ENCODE measurements at regions not wholly inside any gene's neighbourhood (a gene's known extent, or its start where the extent isn't known, plus 50 kb on each side); places are given as distances from the start of the nearest gene placed in this dataset.

- no peaks in the 10 kb centered on the region for H3K36me3 ChIP-seq (ENCODE audit: insufficient read depth, low read length)
- peaks cover 4% of the 10 kb centered on the region for H3K4me1 ChIP-seq (ENCODE audit: insufficient read depth, low read length)
- H3K27me3 ChIP-seq (ENCODE audit: control insufficient read depth in 1 of 2, insufficient read depth in 2 of 2, low read length in 2 of 2), result no peaks in the 10 kb centered on the region
- no peak overlapping the region for H3K4me3 ChIP-seq (ENCODE audit: low read depth in 1 of 2, low read length in 2 of 2)
- no peak overlapping the region for H3K27ac ChIP-seq (ENCODE audit: low read depth, low read length)
- H3K9me3 ChIP-seq (ENCODE audit: low read length), result no peaks in the 10 kb centered on the region
- no peak overlapping the region for H3K9ac ChIP-seq (ENCODE audit: low read length)
Observed at GRCh38 chr4:106615410-106615945, 246.9 kb upstream of the GIMD1 start.

- no peak overlapping the region for H3K9ac ChIP-seq (ENCODE audit: low read length)
- no peak overlapping the region for H3K27ac ChIP-seq (ENCODE audit: low read depth, low read length)
- H3K27me3 ChIP-seq (ENCODE audit: control insufficient read depth in 1 of 2, insufficient read depth in 2 of 2, low read length in 2 of 2), result no peaks in the 10 kb centered on the region
- no peaks in the 10 kb centered on the region for H3K36me3 ChIP-seq (ENCODE audit: insufficient read depth, low read length)
- H3K4me1 ChIP-seq (ENCODE audit: insufficient read depth, low read length), result peaks cover 4% of the 10 kb centered on the region
- no peak overlapping the region for H3K4me3 ChIP-seq (ENCODE audit: low read depth in 1 of 2, low read length in 2 of 2)
- H3K9me3 ChIP-seq (ENCODE audit: low read length), result no peaks in the 10 kb centered on the region
Observed at GRCh38 chr4:106614441-106614840, 245.9 kb upstream of the GIMD1 start.

- Histone ChIP-seq H3K9ac (ENCODE audit: low read length) (no peak overlapping the region), H3K27ac (ENCODE audit: low read depth, low read length) (no peak overlapping the region), H3K36me3 (ENCODE audit: insufficient read depth, low read length) (no peaks in the 10 kb centered on the region), H3K4me1 (ENCODE audit: insufficient read depth, low read length) (peaks cover 4% of the 10 kb centered on the region), H3K27me3 (ENCODE audit: control insufficient read depth in 1 of 2, insufficient read depth in 2 of 2, low read length in 2 of 2) (no peaks in the 10 kb centered on the region), H3K4me3 (ENCODE audit: low read depth in 1 of 2, low read length in 2 of 2) (no peak overlapping the region), H3K9me3 (ENCODE audit: low read length) (no peaks in the 10 kb centered on the region)
Observed at GRCh38 chr4:106609917-106610316, 241.3 kb upstream of the GIMD1 start.

GRCh38 chr4:106607558-106607957 lies 239.0 kb upstream of the GIMD1 start:
- no peak overlapping the region for H3K27ac ChIP-seq (ENCODE audit: low read depth, low read length)
- H3K4me1 ChIP-seq (ENCODE audit: insufficient read depth, low read length), result no peaks in the 10 kb centered on the region
- no peak overlapping the region for H3K4me3 ChIP-seq (ENCODE audit: low read depth in 1 of 2, low read length in 2 of 2)
- no peaks in the 10 kb centered on the region for H3K36me3 ChIP-seq (ENCODE audit: insufficient read depth, low read length)
- H3K9ac ChIP-seq (ENCODE audit: low read length), result no peak overlapping the region
- H3K9me3 ChIP-seq (ENCODE audit: low read length), result no peaks in the 10 kb centered on the region
- no peaks in the 10 kb centered on the region for H3K27me3 ChIP-seq (ENCODE audit: control insufficient read depth in 1 of 2, insufficient read depth in 2 of 2, low read length in 2 of 2)

GRCh38 chr4:106604319-106605051 lies 235.9 kb upstream of the GIMD1 start:
- H3K9me3 ChIP-seq (ENCODE audit: low read length), result no peaks in the 10 kb centered on the region
- H3K36me3 ChIP-seq (ENCODE audit: insufficient read depth, low read length), result no peaks in the 10 kb centered on the region
- no peak overlapping the region for H3K27ac ChIP-seq (ENCODE audit: low read depth, low read length)
- no peak overlapping the region for H3K4me3 ChIP-seq (ENCODE audit: low read depth in 1 of 2, low read length in 2 of 2)
- no peak overlapping the region for H3K9ac ChIP-seq (ENCODE audit: low read length)
- H3K27me3 ChIP-seq (ENCODE audit: control insufficient read depth in 1 of 2, insufficient read depth in 2 of 2, low read length in 2 of 2), result no peaks in the 10 kb centered on the region
- H3K4me1 ChIP-seq (ENCODE audit: insufficient read depth, low read length), result no peaks in the 10 kb centered on the region

GRCh38 chr4:106603471-106603870 lies 234.9 kb upstream of the GIMD1 start:
- Histone ChIP-seq H3K36me3 (ENCODE audit: insufficient read depth, low read length) (no peaks in the 10 kb centered on the region), H3K9ac (ENCODE audit: low read length) (no peak overlapping the region), H3K27me3 (ENCODE audit: control insufficient read depth in 1 of 2, insufficient read depth in 2 of 2, low read length in 2 of 2) (no peaks in the 10 kb centered on the region), H3K4me1 (ENCODE audit: insufficient read depth, low read length) (no peaks in the 10 kb centered on the region), H3K27ac (ENCODE audit: low read depth, low read length) (no peak overlapping the region), H3K4me3 (ENCODE audit: low read depth in 1 of 2, low read length in 2 of 2) (no peak overlapping the region), H3K9me3 (ENCODE audit: low read length) (no peaks in the 10 kb centered on the region)

- Histone ChIP-seq H3K9ac (ENCODE audit: low read length) (no peak overlapping the region), H3K4me3 (ENCODE audit: low read depth in 1 of 2, low read length in 2 of 2) (no peak overlapping the region), H3K36me3 (ENCODE audit: insufficient read depth, low read length) (no peaks in the 10 kb centered on the region), H3K9me3 (ENCODE audit: low read length) (no peaks in the 10 kb centered on the region), H3K27me3 (ENCODE audit: control insufficient read depth in 1 of 2, insufficient read depth in 2 of 2, low read length in 2 of 2) (no peaks in the 10 kb centered on the region), H3K4me1 (ENCODE audit: insufficient read depth, low read length) (no peaks in the 10 kb centered on the region), H3K27ac (ENCODE audit: low read depth, low read length) (no peak overlapping the region)
Observed at GRCh38 chr4:106602711-106603110, 234.1 kb upstream of the GIMD1 start.

GRCh38 chr4:106601519-106601918 lies 232.9 kb upstream of the GIMD1 start:
- no peak overlapping the region for H3K9ac ChIP-seq (ENCODE audit: low read length)
- H3K36me3 ChIP-seq (ENCODE audit: insufficient read depth, low read length), result no peaks in the 10 kb centered on the region
- no peaks in the 10 kb centered on the region for H3K27me3 ChIP-seq (ENCODE audit: control insufficient read depth in 1 of 2, insufficient read depth in 2 of 2, low read length in 2 of 2)
- H3K4me3 ChIP-seq (ENCODE audit: low read depth in 1 of 2, low read length in 2 of 2), result no peak overlapping the region
- no peak overlapping the region for H3K27ac ChIP-seq (ENCODE audit: low read depth, low read length)
- H3K4me1 ChIP-seq (ENCODE audit: insufficient read depth, low read length), result no peaks in the 10 kb centered on the region
- no peaks in the 10 kb centered on the region for H3K9me3 ChIP-seq (ENCODE audit: low read length)

GRCh38 chr4:106595906-106596305 lies 227.3 kb upstream of the GIMD1 start:
- H3K4me3 ChIP-seq (ENCODE audit: low read depth in 1 of 2, low read length in 2 of 2), result no peak overlapping the region
- H3K27ac ChIP-seq (ENCODE audit: low read depth, low read length), result no peak overlapping the region
- no peaks in the 10 kb centered on the region for H3K27me3 ChIP-seq (ENCODE audit: control insufficient read depth in 1 of 2, insufficient read depth in 2 of 2, low read length in 2 of 2)
- H3K36me3 ChIP-seq (ENCODE audit: insufficient read depth, low read length), result no peaks in the 10 kb centered on the region
- no peaks in the 10 kb centered on the region for H3K4me1 ChIP-seq (ENCODE audit: insufficient read depth, low read length)
- no peak overlapping the region for H3K9ac ChIP-seq (ENCODE audit: low read length)
- H3K9me3 ChIP-seq (ENCODE audit: low read length), result no peaks in the 10 kb centered on the region

- no peak overlapping the region for H3K27ac ChIP-seq (ENCODE audit: low read depth, low read length)
- no peaks in the 10 kb centered on the region for H3K36me3 ChIP-seq (ENCODE audit: insufficient read depth, low read length)
- no peak overlapping the region for H3K9ac ChIP-seq (ENCODE audit: low read length)
- peaks cover 8% of the 10 kb centered on the region for H3K4me1 ChIP-seq (ENCODE audit: insufficient read depth, low read length)
- no peaks in the 10 kb centered on the region for H3K27me3 ChIP-seq (ENCODE audit: control insufficient read depth in 1 of 2, insufficient read depth in 2 of 2, low read length in 2 of 2)
- H3K4me3 ChIP-seq (ENCODE audit: low read depth in 1 of 2, low read length in 2 of 2), result no peak overlapping the region
- H3K9me3 ChIP-seq (ENCODE audit: low read length), result no peaks in the 10 kb centered on the region
Observed at GRCh38 chr4:106594291-106594952, 225.8 kb upstream of the GIMD1 start.

- H3K27ac ChIP-seq (ENCODE audit: low read depth, low read length), result no peak overlapping the region
- H3K9ac ChIP-seq (ENCODE audit: low read length), result no peak overlapping the region
- H3K4me1 ChIP-seq (ENCODE audit: insufficient read depth, low read length), result peaks cover 25% of the 10 kb centered on the region
- no peak overlapping the region for H3K4me3 ChIP-seq (ENCODE audit: low read depth in 1 of 2, low read length in 2 of 2)
- H3K36me3 ChIP-seq (ENCODE audit: insufficient read depth, low read length), result no peaks in the 10 kb centered on the region
- H3K27me3 ChIP-seq (ENCODE audit: control insufficient read depth in 1 of 2, insufficient read depth in 2 of 2, low read length in 2 of 2), result no peaks in the 10 kb centered on the region
- H3K9me3 ChIP-seq (ENCODE audit: low read length), result no peaks in the 10 kb centered on the region
Observed at GRCh38 chr4:106588891-106589290, 220.3 kb upstream of the GIMD1 start.

- H3K9me3 ChIP-seq (ENCODE audit: low read length), result no peaks in the 10 kb centered on the region
- H3K4me1 ChIP-seq (ENCODE audit: insufficient read depth, low read length), result peaks cover 25% of the 10 kb centered on the region
- H3K27ac ChIP-seq (ENCODE audit: low read depth, low read length), result no peak overlapping the region
- no peaks in the 10 kb centered on the region for H3K27me3 ChIP-seq (ENCODE audit: control insufficient read depth in 1 of 2, insufficient read depth in 2 of 2, low read length in 2 of 2)
- no peak overlapping the region for H3K9ac ChIP-seq (ENCODE audit: low read length)
- H3K36me3 ChIP-seq (ENCODE audit: insufficient read depth, low read length), result no peaks in the 10 kb centered on the region
- no peak overlapping the region for H3K4me3 ChIP-seq (ENCODE audit: low read depth in 1 of 2, low read length in 2 of 2)
Observed at GRCh38 chr4:106587558-106587957, 219.0 kb upstream of the GIMD1 start.

All from muscle layer of colon (tissue), 2 donors.